ENCODE measurements at regions not wholly inside any gene's neighbourhood (a gene's known extent, or its start where the extent isn't known, plus 50 kb on each side); places are given as distances from the start of the nearest gene placed in this dataset.

DNA sequence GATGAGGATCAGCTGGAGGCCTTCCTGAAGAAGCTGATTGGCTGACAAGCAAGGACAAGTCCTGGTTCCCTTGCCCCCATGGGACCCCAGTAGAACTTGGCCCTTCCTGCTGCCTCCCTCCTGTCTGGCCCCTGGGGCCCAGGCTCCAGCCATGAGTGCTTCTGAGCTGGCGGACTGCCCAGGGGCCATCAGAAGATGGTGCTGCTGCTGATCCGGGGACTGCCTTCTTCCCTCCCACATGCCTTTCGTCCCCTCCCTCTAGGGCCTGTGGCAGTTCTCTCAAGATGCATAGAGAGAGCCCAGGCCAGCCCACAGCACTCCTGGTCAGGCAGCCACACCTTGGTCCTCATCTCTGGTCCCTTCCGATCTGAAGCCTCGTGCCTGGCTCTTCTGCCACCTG is 57.9 kb upstream of the PRKACB start:
- TF ChIP-seq, protein P1, sequence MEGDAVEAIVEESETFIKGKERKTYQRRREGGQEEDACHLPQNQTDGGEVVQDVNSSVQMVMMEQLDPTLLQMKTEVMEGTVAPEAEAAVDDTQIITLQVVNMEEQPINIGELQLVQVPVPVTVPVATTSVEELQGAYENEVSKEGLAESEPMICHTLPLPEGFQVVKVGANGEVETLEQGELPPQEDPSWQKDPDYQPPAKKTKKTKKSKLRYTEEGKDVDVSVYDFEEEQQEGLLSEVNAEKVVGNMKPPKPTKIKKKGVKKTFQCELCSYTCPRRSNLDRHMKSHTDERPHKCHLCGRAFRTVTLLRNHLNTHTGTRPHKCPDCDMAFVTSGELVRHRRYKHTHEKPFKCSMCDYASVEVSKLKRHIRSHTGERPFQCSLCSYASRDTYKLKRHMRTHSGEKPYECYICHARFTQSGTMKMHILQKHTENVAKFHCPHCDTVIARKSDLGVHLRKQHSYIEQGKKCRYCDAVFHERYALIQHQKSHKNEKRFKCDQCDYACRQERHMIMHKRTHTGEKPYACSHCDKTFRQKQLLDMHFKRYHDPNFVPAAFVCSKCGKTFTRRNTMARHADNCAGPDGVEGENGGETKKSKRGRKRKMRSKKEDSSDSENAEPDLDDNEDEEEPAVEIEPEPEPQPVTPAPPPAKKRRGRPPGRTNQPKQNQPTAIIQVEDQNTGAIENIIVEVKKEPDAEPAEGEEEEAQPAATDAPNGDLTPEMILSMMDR (IDR thresholded peaks at IDR 0.05), result no peak
- TF ChIP-seq POLR2A (IDR thresholded peaks at IDR 0.05), result no peak
